ENCODE measurements at regions not wholly inside any gene's neighbourhood (a gene's known extent, or its start where the extent isn't known, plus 50 kb on each side); places are given as distances from the start of the nearest gene placed in this dataset.

DNA sequence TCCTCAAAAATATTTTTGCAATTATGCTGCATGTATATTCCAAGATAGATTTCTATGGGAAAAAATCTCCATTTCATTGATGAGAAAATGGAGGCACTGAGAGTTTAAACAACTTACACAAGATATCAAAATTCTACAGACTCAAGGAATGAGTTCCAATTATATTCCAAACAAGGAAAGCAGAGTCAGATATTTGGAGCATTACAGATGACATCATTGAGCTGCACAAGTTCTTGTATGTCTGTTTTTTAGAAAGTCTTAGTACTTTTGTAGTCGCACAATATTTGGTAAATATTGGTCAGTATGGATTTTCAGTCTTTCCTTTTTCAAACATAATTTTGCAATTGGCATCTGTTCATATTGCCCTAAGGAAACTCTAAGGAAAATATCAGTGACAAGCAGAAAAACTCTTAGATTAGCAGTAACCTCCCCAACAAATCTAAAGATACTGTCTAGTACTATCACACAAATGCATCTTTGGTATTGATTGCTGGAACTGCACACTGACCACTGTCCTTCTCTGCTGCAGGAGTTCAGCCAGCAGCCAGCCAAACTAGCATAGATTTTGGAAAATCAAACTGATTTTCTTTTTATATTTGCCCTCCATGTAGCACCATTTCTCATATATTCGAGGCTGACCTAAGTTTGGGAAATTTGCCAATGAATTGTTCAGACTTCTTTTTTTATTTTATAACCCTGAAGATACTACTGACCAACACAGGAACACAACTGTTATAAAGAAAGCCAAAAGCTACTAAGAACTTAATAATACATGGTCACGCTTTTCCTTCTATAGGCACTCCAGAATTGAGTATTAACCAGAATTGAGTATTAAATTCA lies 51.7 kb upstream of the TBX18 start:
- Histone ChIP-seq H3K9me3 (ENCODE audit: control insufficient read depth, low read length) (no peaks in the 10 kb centered on the region), H3K36me3 (ENCODE audit: control insufficient read depth, insufficient read depth, low read length) (no peaks in the 10 kb centered on the region), H3K27ac (ENCODE audit: insufficient read depth, low read length, poor library complexity, severe bottlenecking) (no peak overlapping the region), H3K4me3 (ENCODE audit: insufficient read depth, low read depth, low read length, poor library complexity, severe bottlenecking) (no peak overlapping the region), H3K27me3 (replicated peaks; ENCODE audit: control insufficient read depth, insufficient read depth, low read length, poor library complexity, severe bottlenecking) (no peaks in the 10 kb centered on the region), H3K4me1 (ENCODE audit: control insufficient read depth, insufficient read depth, low read length, poor library complexity, severe bottlenecking) (no peaks in the 10 kb centered on the region)
- no peak for DNase-seq

Measured in effector memory CD4-positive, alpha-beta T cell (primary cell).